HepG2 (cell line): ENCODE measurements at regions not wholly inside any gene's neighbourhood (a gene's known extent, or its start where the extent isn't known, plus 50 kb on each side); places are given as distances from the start of the nearest gene placed in this dataset.
"Not testable (repeated sequence)": the region's sequence is repeated elsewhere in the genome, so short reads cannot be mapped to it uniquely, and the experiment has no call there.

Experiments
- ATAC-seq: fragments of 200-7000 bp; cut with Tn5 transposase; 3 replicates; pipeline ENCODE4 v1.9.1; 2020; ENCODE audit warnings: mild to moderate bottlenecking, moderate library complexity
- BruUV-seq: library from RNA; stranded (reverse); fragments of 400-500 nt; replicated peaks from 2 replicates; lab custom pipeline; 2021; lab: Mats Ljungman, UMichigan
- CTCF ChIA-PET: fragments of 300-600 bp; formaldehyde crosslinking; extraction: SDS; loops from one replicate; lab custom pipeline; 2021; ENCODE audit warnings: low total read pairs, inconsistent platforms, low intra/inter-chr PET ratio; lab: Yijun Ruan, JAX
- POLR2A ChIA-PET: fragments of 350-600 bp; sonication (Branson Sonifier 250); formaldehyde crosslinking; loops from one replicate; lab custom pipeline; 2020; ENCODE audit warnings: antibody characterized with exemption, inconsistent platforms; lab: Yijun Ruan, JAX
- DNase-seq: peaks from one replicate; pipeline ENCODE4 v3.0.0-alpha.2; 2015; ENCODE audit warnings: low spot score
- FAIRE-seq: peaks from 3 replicates; lab custom pipeline; 2011; peaks lifted over from hg19 to GRCh38; lab: Jason Lieb, UNC
- H2AFZ ChIP-seq: one replicate; pipeline ENCODE4 v1.6.1; 2011; ENCODE audit warnings: low read length, inconsistent platforms
- H3K27ac ChIP-seq: fragments of 300-600 bp; 3 replicates; pipeline ENCODE4 v1.8.0; 2011; ENCODE audit warnings: mixed run types, mild to moderate bottlenecking, mixed read lengths, low read length, inconsistent platforms; ENCODE audit not compliant: insufficient read depth; ENCODE audit errors: extremely low read length
- H3K27me3 ChIP-seq, 2 experiments: fragments of 200-600 bp in 1 of 2; 2 replicates in 1 of 2; 3 replicates in 1 of 2; pipeline versions ENCODE4 v1.6.0 to v1.8.0; 2011; ENCODE audit warnings: low read length in 2 of 2, mild to moderate bottlenecking in 2 of 2, moderate library complexity in 2 of 2, inconsistent platforms in 1 of 2; ENCODE audit not compliant: insufficient read depth in 2 of 2, control insufficient read depth in 1 of 2
- H3K36me3 ChIP-seq, 2 experiments: fragments of 200-600 bp in 1 of 2; replicated peaks in 1 of 2; 2 replicates in 1 of 2; 3 replicates in 1 of 2; pipeline versions ENCODE4 v1.5.1 to v1.8.0; 2011; ENCODE audit warnings: low read length in 2 of 2, inconsistent platforms in 1 of 2; ENCODE audit not compliant: insufficient read depth in 2 of 2, control insufficient read depth in 1 of 2
- H3K4me1 ChIP-seq: 2 replicates; pipeline ENCODE4 v1.5.1; 2012; ENCODE audit warnings: low read length, inconsistent platforms; ENCODE audit not compliant: insufficient read depth
- H3K4me2 ChIP-seq: 2 replicates; pipeline ENCODE4 v1.6.0; 2011; ENCODE audit warnings: low read depth, low read length, inconsistent platforms
- H3K4me3 ChIP-seq, 3 experiments: fragments of 200-600 bp in 1 of 3; sonication (generic), shearing (Covaris generic) in 1 of 3; replicated peaks in 1 of 3; 2 replicates each; pipeline ENCODE4 v1.5.1; 2011 to 2016; ENCODE audit warnings: low read length in 3 of 3, inconsistent platforms in 2 of 3, low read depth in 2 of 3, mild to moderate bottlenecking in 2 of 3, control low read depth in 1 of 3, mixed read lengths in 1 of 3; ENCODE audit not compliant: insufficient read depth in 1 of 3
- H3K79me2 ChIP-seq: one replicate; pipeline ENCODE4 v1.6.1; 2011; ENCODE audit warnings: low read length, inconsistent platforms; ENCODE audit not compliant: insufficient read depth
- H3K9ac ChIP-seq: 2 replicates; pipeline ENCODE4 v1.6.0; 2011; ENCODE audit warnings: mild to moderate bottlenecking, low read depth, low read length, inconsistent platforms; ENCODE audit not compliant: insufficient read depth
- H3K9me3 ChIP-seq: 2 replicates; pipeline ENCODE4 v1.5.1; 2012; ENCODE audit warnings: mild to moderate bottlenecking, low read length
- H4K20me1 ChIP-seq: 2 replicates; pipeline ENCODE4 v1.6.0; 2011; ENCODE audit warnings: inconsistent platforms, mild to moderate bottlenecking, low read length, moderate library complexity; ENCODE audit not compliant: insufficient read depth
- MAFF ChIP-seq: IDR thresholded peaks from 2 replicates; pipeline ENCODE4 v1.6.1; 2011; ENCODE audit warnings: low read depth, low read length, improper control_type of control experiment
- MAFK ChIP-seq, 2 experiments: IDR thresholded peaks in 1 of 2; conservative IDR thresholded peaks in 1 of 2; 2 replicates each; pipeline ENCODE4 v1.6.1; 2011; ENCODE audit warnings: improper control_type of control experiment in 2 of 2, low read length in 2 of 2
- ZBTB42 ChIP-seq: sonication (generic); formaldehyde crosslinking; IDR thresholded peaks from 2 replicates; pipeline ENCODE4 v1.5.0; 2020; ENCODE audit warnings: mild to moderate bottlenecking, missing genetic modification reagents
- WGBS: methylation state at CpG from one replicate; pipeline ENCODE4 v1.1.6; 2017; ENCODE audit warnings: low lambda C conversion rate; 5-methylcytosine and 5-hydroxymethylcytosine counted together
- in situ Hi-C: cut with HindIII; loops from 2 replicates; pipeline ENCODE4 v1.10.0; 2017; ENCODE audit warnings: low pct_unique_long_range_greater_than_20kb; ENCODE audit not compliant: extremely low pct_ligation_motif_present
- intact Hi-C: fragments of 100-400 bp; cut with micrococcal nuclease; formaldehyde crosslinking; loops from one replicate; pipeline ENCODE4 v1.10.0; 2022; ENCODE audit not compliant: unreplicated experiment
- TF ChIP-seq, protein P1 (sequence below): sonication (generic); formaldehyde crosslinking; IDR thresholded peaks from 2 replicates; pipeline ENCODE4 v1.9.0; 2021; ENCODE audit warnings: missing genetic modification reagents, mild to moderate bottlenecking, borderline replicate concordance
- TF ChIP-seq, protein P2 (sequence below): sonication (generic); formaldehyde crosslinking; IDR thresholded peaks from 2 replicates; pipeline ENCODE4 v1.4.0; 2020; ENCODE audit warnings: missing genetic modification reagents, mild to moderate bottlenecking, borderline replicate concordance
- TF ChIP-seq, protein P3 (sequence below): sonication (generic); formaldehyde crosslinking; conservative IDR thresholded peaks from 2 replicates; pipeline ENCODE4 v1.8.0; 2022; ENCODE audit warnings: low read depth, missing genetic modification reagents
- TF ChIP-seq, protein P4 (sequence below): sonication (generic); formaldehyde crosslinking; IDR thresholded peaks from 2 replicates; pipeline ENCODE4 v1.4.0; 2020; ENCODE audit warnings: missing genetic modification reagents, mild to moderate bottlenecking, borderline replicate concordance

DNA sequence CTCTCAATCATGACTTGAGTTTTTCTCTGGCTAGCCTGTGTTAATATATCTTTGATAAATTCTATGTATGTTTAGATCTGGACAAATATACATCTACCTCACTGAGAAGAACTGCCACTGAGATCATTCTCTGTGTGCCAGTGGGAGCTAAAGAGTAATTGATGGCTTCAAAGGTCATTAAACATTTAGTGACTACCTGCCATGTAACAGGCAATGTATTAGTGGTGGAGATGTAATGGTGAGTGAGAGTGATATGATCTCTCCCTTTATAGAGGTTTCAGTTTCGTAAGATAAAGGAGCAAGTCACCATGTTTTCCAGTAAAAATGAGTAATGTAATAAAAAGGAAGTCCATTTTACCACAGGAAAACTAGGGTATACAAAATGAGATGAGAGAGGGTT lies 235.8 kb upstream of the CDH8 start (continued):
- TF ChIP-seq, protein P1, sequence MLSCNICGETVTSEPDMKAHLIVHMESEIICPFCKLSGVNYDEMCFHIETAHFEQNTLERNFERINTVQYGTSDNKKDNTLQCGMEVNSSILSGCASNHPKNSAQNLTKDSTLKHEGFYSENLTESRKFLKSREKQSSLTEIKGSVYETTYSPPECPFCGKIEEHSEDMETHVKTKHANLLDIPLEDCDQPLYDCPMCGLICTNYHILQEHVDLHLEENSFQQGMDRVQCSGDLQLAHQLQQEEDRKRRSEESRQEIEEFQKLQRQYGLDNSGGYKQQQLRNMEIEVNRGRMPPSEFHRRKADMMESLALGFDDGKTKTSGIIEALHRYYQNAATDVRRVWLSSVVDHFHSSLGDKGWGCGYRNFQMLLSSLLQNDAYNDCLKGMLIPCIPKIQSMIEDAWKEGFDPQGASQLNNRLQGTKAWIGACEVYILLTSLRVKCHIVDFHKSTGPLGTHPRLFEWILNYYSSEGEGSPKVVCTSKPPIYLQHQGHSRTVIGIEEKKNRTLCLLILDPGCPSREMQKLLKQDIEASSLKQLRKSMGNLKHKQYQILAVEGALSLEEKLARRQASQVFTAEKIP (CRISPR knock-in tag), result no peak
- no peak for TF ChIP-seq ZBTB42
- TF ChIP-seq, protein P2, sequence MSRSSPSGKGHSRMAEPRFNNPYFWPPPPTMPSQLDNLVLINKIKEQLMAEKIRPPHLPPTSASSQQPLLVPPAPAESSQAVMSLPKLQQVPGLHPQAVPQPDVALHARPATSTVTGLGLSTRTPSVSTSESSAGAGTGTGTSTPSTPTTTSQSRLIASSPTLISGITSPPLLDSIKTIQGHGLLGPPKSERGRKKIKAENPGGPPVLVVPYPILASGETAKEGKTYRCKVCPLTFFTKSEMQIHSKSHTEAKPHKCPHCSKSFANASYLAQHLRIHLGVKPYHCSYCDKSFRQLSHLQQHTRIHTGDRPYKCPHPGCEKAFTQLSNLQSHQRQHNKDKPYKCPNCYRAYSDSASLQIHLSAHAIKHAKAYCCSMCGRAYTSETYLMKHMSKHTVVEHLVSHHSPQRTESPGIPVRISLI (CRISPR knock-in tag), result no peak
- TF ChIP-seq, protein P3, sequence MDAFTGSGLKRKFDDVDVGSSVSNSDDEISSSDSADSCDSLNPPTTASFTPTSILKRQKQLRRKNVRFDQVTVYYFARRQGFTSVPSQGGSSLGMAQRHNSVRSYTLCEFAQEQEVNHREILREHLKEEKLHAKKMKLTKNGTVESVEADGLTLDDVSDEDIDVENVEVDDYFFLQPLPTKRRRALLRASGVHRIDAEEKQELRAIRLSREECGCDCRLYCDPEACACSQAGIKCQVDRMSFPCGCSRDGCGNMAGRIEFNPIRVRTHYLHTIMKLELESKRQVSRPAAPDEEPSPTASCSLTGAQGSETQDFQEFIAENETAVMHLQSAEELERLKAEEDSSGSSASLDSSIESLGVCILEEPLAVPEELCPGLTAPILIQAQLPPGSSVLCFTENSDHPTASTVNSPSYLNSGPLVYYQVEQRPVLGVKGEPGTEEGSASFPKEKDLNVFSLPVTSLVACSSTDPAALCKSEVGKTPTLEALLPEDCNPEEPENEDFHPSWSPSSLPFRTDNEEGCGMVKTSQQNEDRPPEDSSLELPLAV (CRISPR knock-in tag), result no peak

DNA sequence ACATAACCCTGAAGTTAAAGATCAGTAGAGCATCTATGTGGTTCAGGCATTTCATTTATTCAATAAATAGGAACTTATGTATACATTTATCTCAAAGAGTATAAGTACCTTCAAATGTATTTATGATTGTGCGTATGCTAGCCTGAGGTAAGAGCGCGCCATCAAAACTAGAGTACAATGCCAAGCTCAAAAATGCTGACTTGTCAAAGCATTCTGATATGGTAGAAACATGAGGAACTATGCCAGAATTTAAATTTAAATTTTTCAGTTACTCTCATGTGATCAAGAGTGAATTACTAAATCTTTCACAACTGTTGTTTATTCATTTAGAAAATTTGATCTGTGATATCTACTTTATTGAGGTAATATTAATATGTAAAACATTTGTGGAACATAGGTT lies 225.5 kb upstream of the CDH8 start:
- no TSS peak for BruUV-seq
- ChIA-PET POLR2A (no interaction called here), CTCF (no interaction called here)
- DNase-seq (no peak), ATAC-seq (no peak), FAIRE-seq (no peak)
- Histone ChIP-seq H3K9ac (no peak overlapping the region), H3K9me3 (peaks cover 36% of the 10 kb centered on the region), H3K4me1 (no peaks in the 10 kb centered on the region), H2AFZ (no peak overlapping the region), H3K36me3 (no peaks in the 10 kb centered on the region), H3K27me3 (no peaks in the 10 kb centered on the region), H3K79me2 (no peaks in the 10 kb centered on the region), H3K4me2 (no peak overlapping the region), H3K4me3 (no peak overlapping the region), H3K27ac (no peak overlapping the region), H4K20me1 (no peaks in the 10 kb centered on the region)
- peak; percentile 63 to 81 for TF ChIP-seq MAFK (conservative IDR thresholded peaks at IDR 0.05 in 1 of 2, IDR thresholded peaks at IDR 0.05 in 1 of 2; ENCODE audit: low read length in 2 of 2)
- TF ChIP-seq, protein P4, sequence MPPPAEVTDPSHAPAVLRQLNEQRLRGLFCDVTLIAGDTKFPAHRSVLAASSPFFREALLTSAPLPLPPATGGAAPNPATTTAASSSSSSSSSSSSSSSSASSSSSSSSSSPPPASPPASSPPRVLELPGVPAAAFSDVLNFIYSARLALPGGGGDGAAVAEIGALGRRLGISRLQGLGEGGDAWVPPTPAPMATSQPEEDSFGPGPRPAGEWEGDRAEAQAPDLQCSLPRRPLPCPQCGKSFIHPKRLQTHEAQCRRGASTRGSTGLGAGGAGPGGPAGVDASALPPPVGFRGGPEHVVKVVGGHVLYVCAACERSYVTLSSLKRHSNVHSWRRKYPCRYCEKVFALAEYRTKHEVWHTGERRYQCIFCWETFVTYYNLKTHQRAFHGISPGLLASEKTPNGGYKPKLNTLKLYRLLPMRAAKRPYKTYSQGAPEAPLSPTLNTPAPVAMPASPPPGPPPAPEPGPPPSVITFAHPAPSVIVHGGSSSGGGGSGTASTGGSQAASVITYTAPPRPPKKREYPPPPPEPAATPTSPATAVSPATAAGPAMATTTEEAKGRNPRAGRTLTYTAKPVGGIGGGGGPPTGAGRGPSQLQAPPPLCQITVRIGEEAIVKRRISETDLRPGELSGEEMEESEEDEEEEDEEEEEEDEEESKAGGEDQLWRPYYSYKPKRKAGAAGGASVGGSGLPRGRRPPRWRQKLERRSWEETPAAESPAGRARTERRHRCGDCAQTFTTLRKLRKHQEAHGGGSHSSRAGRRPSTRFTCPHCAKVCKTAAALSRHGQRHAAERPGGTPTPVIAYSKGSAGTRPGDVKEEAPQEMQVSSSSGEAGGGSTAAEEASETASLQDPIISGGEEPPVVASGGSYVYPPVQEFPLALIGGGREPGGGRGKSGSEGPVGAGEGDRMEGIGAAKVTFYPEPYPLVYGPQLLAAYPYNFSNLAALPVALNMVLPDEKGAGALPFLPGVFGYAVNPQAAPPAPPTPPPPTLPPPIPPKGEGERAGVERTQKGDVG (CRISPR knock-in tag), result no peak
- TF ChIP-seq MAFF, result peak; percentile 51; the same call in 1 of the 2 replicates
- 93% methylated on average over 3 of the region's 3 CpGs for WGBS
- intact Hi-C loops, result no loop called here
- in situ Hi-C loops, result no loop called here

DNA sequence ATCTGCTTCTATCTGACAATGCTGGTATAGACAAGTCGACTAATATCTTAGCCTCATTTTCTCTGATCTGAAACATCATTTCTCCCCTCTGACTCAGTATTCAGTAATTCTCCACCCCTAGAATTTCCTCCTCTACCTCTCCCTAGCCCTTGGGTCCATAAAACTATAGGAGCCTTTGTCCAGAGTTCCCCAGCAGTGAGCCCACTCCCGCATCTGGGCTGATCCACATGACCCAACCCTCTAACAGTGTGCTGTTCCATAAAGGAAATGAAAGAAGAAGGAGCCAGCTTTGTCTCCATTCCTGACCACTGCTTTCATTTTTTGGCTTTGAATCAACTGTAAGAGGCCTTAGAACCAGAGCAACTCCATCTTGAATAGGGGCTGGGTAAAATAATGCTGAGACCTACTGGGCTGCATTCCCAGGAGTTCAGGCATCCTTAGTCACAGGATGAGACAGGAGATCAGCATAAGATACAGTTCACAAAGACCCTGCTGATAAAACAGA lies 222.7 kb upstream of the CDH8 start:
- H2AFZ ChIP-seq, FAIRE-seq, H4K20me1 ChIP-seq, ATAC-seq, H3K36me3 ChIP-seq, H3K9ac ChIP-seq, H3K27me3 ChIP-seq, CTCF ChIA-PET, POLR2A ChIA-PET, H3K27ac ChIP-seq, DNase-seq, in situ Hi-C loops, H3K4me3 ChIP-seq, H3K4me2 ChIP-seq, BruUV-seq, H3K79me2 ChIP-seq, intact Hi-C loops, H3K4me1 ChIP-seq: not testable (repeated sequence)
- 34% methylated on average over 2 of the region's 2 CpGs for WGBS
- H3K9me3 ChIP-seq, result peaks cover 10% of the 10 kb centered on the region; the same call in 1 of the 2 replicates
